NCI-H2029 (cell line): ENCODE measurements at regions not wholly inside any gene's neighbourhood (a gene's known extent, or its start where the extent isn't known, plus 50 kb on each side); places are given as distances from the start of the nearest gene placed in this dataset.
A peak's percentile ranks its signal among the peaks of the same experiment; 100 is the strongest.
"Not testable (repeated sequence)": the region's sequence is repeated elsewhere in the genome, so short reads cannot be mapped to it uniquely, and the experiment has no call there.

Experiments
- DNase-seq: peaks from one replicate; lab custom pipeline; 2025; lab: John Stamatoyannopoulos, UW

GRCh38 chr1:82181846-82182245 lies 381.1 kb downstream of the ADGRL2 start:
- no peak for DNase-seq

- no peak for DNase-seq
These were observed 378.4 kb downstream of the ADGRL2 start for GRCh38 chr1:82179131-82179530.

GRCh38 chr1:82177192-82177591 lies 376.5 kb downstream of the ADGRL2 start:
- no peak for DNase-seq

- DNase-seq = no peak
These were observed 371.2 kb downstream of the ADGRL2 start for GRCh38 chr1:82171955-82172354.

GRCh38 chr1:82168482-82168881 lies 367.7 kb downstream of the ADGRL2 start:
- DNase-seq = no peak

- no peak for DNase-seq
These were observed 364.6 kb downstream of the ADGRL2 start for GRCh38 chr1:82165304-82165703.

- DNase-seq = peak; percentile 36
These were observed 362.0 kb downstream of the ADGRL2 start for GRCh38 chr1:82162486-82163420.

GRCh38 chr1:82161700-82162141 lies 361.0 kb downstream of the ADGRL2 start:
- DNase-seq = peak; percentile 6

GRCh38 chr1:82160903-82161302 lies 360.2 kb downstream of the ADGRL2 start:
- DNase-seq = no peak

- DNase-seq = no peak
These were observed 359.3 kb downstream of the ADGRL2 start for GRCh38 chr1:82160036-82160435.

GRCh38 chr1:82158981-82159380 lies 358.2 kb downstream of the ADGRL2 start:
- no peak for DNase-seq

- no peak for DNase-seq
These were observed 353.7 kb downstream of the ADGRL2 start for GRCh38 chr1:82154219-82154970.

GRCh38 chr1:82153752-82154151 lies 353.0 kb downstream of the ADGRL2 start:
- DNase-seq = no peak

- no peak for DNase-seq
These were observed 352.5 kb downstream of the ADGRL2 start for GRCh38 chr1:82153272-82153629.

- DNase-seq = no peak
These were observed 351.9 kb downstream of the ADGRL2 start for GRCh38 chr1:82152356-82153271.

- DNase-seq = no peak
These were observed 344.9 kb downstream of the ADGRL2 start for GRCh38 chr1:82145656-82146055.

- DNase-seq = no peak
These were observed 342.5 kb downstream of the ADGRL2 start for GRCh38 chr1:82143108-82143833.

GRCh38 chr1:82141390-82141789 lies 340.7 kb downstream of the ADGRL2 start:
- DNase-seq = no peak

- DNase-seq = no peak
These were observed 339.2 kb downstream of the ADGRL2 start for GRCh38 chr1:82139751-82140468.

GRCh38 chr1:82136351-82136750 lies 335.6 kb downstream of the ADGRL2 start:
- DNase-seq = not testable (repeated sequence)

GRCh38 chr1:82125866-82126265 lies 325.1 kb downstream of the ADGRL2 start:
- no peak for DNase-seq
